H9 (cell line): ENCODE measurements at regions not wholly inside any gene's neighbourhood (a gene's known extent, or its start where the extent isn't known, plus 50 kb on each side); places are given as distances from the start of the nearest gene placed in this dataset.

Experiments
- DNase-seq: peaks from one replicate; pipeline ENCODE4 v3.0.0-alpha.2; 2017
- H2AFZ ChIP-seq: one replicate; pipeline ENCODE4 v1.6.1; 2013; ENCODE audit warnings: mild to moderate bottlenecking, low read length, control low read depth, moderate library complexity
- H2AK5ac ChIP-seq: 2 replicates; pipeline ENCODE4 v1.6.1; 2013; ENCODE audit warnings: low read length, control low read depth, mixed read lengths; ENCODE audit not compliant: insufficient read length
- H2BK120ac ChIP-seq: one replicate; pipeline ENCODE4 v1.6.1; 2013; ENCODE audit warnings: low read depth, mild to moderate bottlenecking, low read length, control low read depth, inconsistent platforms; ENCODE audit not compliant: poor library complexity, severe bottlenecking
- H2BK12ac ChIP-seq: 2 replicates; pipeline ENCODE4 v1.6.1; 2013; ENCODE audit warnings: low read length, control low read depth, mixed read lengths, low read depth; ENCODE audit not compliant: insufficient read length
- H2BK15ac ChIP-seq: 2 replicates; pipeline ENCODE4 v1.6.1; 2013; ENCODE audit warnings: low read depth, low read length, control low read depth
- H2BK20ac ChIP-seq: one replicate; pipeline ENCODE4 v1.6.1; 2013; ENCODE audit warnings: low read depth, mild to moderate bottlenecking, low read length, control low read depth, inconsistent platforms; ENCODE audit not compliant: poor library complexity, severe bottlenecking
- H2BK5ac ChIP-seq: 2 replicates; pipeline ENCODE4 v1.6.1; 2013; ENCODE audit warnings: low read length, control low read depth, mixed read lengths; ENCODE audit not compliant: insufficient read length
- H3K14ac ChIP-seq: 2 replicates; pipeline ENCODE4 v1.6.1; 2013; ENCODE audit warnings: low read length, control low read depth; ENCODE audit not compliant: insufficient read depth
- H3K18ac ChIP-seq: 2 replicates; pipeline ENCODE4 v1.6.1; 2013; ENCODE audit warnings: low read depth, mild to moderate bottlenecking, mixed read lengths, low read length, control low read depth; ENCODE audit not compliant: insufficient read length
- H3K23ac ChIP-seq: 2 replicates; pipeline ENCODE4 v1.6.1; 2013; ENCODE audit warnings: low read length, control low read depth, mixed read lengths, low read depth; ENCODE audit not compliant: insufficient read length
- H3K23me2 ChIP-seq: 2 replicates; pipeline ENCODE4 v1.6.1; 2013; ENCODE audit warnings: low read depth, mild to moderate bottlenecking, mixed read lengths, low read length, control low read depth; ENCODE audit not compliant: insufficient read length, poor library complexity, severe bottlenecking
- H3K27ac ChIP-seq: 2 replicates; pipeline ENCODE4 v1.5.1; 2013; ENCODE audit warnings: low read length, control low read depth, mixed read lengths, low read depth; ENCODE audit not compliant: insufficient read length
- H3K27me3 ChIP-seq: 2 replicates; pipeline ENCODE4 v1.6.1; 2013; ENCODE audit warnings: low read length, control low read depth, inconsistent platforms; ENCODE audit not compliant: insufficient read depth
- H3K4ac ChIP-seq: 2 replicates; pipeline ENCODE4 v1.6.1; 2013; ENCODE audit warnings: low read depth, mild to moderate bottlenecking, control low read depth, inconsistent platforms, low read length, moderate library complexity
- H3K4me1 ChIP-seq: 2 replicates; pipeline ENCODE4 v1.6.1; 2013; ENCODE audit warnings: low read length, control low read depth, inconsistent platforms; ENCODE audit not compliant: insufficient read depth
- H3K4me2 ChIP-seq: 2 replicates; pipeline ENCODE4 v1.6.1; 2013; ENCODE audit warnings: low read length, control low read depth, mixed read lengths; ENCODE audit not compliant: insufficient read length, insufficient read depth
- H3K56ac ChIP-seq: 2 replicates; pipeline ENCODE4 v1.6.1; 2013; ENCODE audit warnings: low read depth, mild to moderate bottlenecking, mixed read lengths, low read length, control low read depth; ENCODE audit not compliant: insufficient read length
- H3K79me1 ChIP-seq: 2 replicates; pipeline ENCODE4 v1.6.1; 2013; ENCODE audit warnings: low read depth, mild to moderate bottlenecking, moderate library complexity, low read length, control low read depth, inconsistent platforms; ENCODE audit not compliant: insufficient read depth, poor library complexity, severe bottlenecking
- H3K79me2 ChIP-seq: 2 replicates; pipeline ENCODE4 v1.6.1; 2013; ENCODE audit warnings: low read length, control low read depth, inconsistent platforms; ENCODE audit not compliant: insufficient read depth
- H3K9ac ChIP-seq: 2 replicates; pipeline ENCODE4 v1.6.1; 2013; ENCODE audit warnings: low read length, control low read depth, mixed read lengths; ENCODE audit not compliant: insufficient read length; ENCODE audit errors: extremely low read depth
- H3K9me3 ChIP-seq: one replicate; pipeline ENCODE4 v1.6.1; 2013; ENCODE audit warnings: low read depth, low read length, inconsistent platforms; ENCODE audit not compliant: control insufficient read depth
- H3T11ph ChIP-seq: one replicate; pipeline ENCODE4 v1.6.1; 2013; ENCODE audit warnings: mild to moderate bottlenecking, low read length, control low read depth, inconsistent platforms
- H4K20me1 ChIP-seq: one replicate; pipeline ENCODE4 v1.6.1; 2013; ENCODE audit not compliant: control insufficient read depth, insufficient read length, insufficient read depth
- H4K5ac ChIP-seq: 2 replicates; pipeline ENCODE4 v1.6.1; 2013; ENCODE audit warnings: low read depth, mild to moderate bottlenecking, mixed read lengths, low read length, control low read depth; ENCODE audit not compliant: insufficient read length
- H4K8ac ChIP-seq: replicated peaks from 2 replicates; pipeline ENCODE4 v1.6.1; 2013; ENCODE audit warnings: low read length, control low read depth, mixed read lengths, low read depth; ENCODE audit not compliant: insufficient read length
- H4K91ac ChIP-seq: 2 replicates; pipeline ENCODE4 v1.6.1; 2013; ENCODE audit warnings: low read depth, mild to moderate bottlenecking, moderate library complexity, mixed read lengths, low read length, control low read depth; ENCODE audit not compliant: insufficient read length
- H3K27ac Mint-ChIP-seq, 3 experiments: 2 replicates in 2 of 3; 3 replicates in 1 of 3; pipeline ENCODE4 v1.8.0; 2020 to 2021; ENCODE audit warnings: mixed read lengths in 3 of 3, mild to moderate bottlenecking in 1 of 3, moderate library complexity in 1 of 3
- H3K27me3 Mint-ChIP-seq: 2 replicates; pipeline ENCODE4 v1.8.0; 2021; ENCODE audit warnings: low read depth, mild to moderate bottlenecking, moderate library complexity, mixed read lengths
- H3K36me3 Mint-ChIP-seq, 3 experiments: 2 replicates in 2 of 3; 3 replicates in 1 of 3; pipeline ENCODE4 v1.8.0; 2020 to 2021; ENCODE audit warnings: low read depth in 3 of 3, mixed read lengths in 3 of 3; ENCODE audit not compliant: insufficient read depth in 1 of 3
- H3K4me1 Mint-ChIP-seq, 2 experiments: 2 replicates each; pipeline ENCODE4 v1.8.0; 2020; ENCODE audit warnings: mixed read lengths in 2 of 2
- H3K4me3 Mint-ChIP-seq, 2 experiments: 2 replicates in 1 of 2; 3 replicates in 1 of 2; pipeline ENCODE4 v1.8.0; 2020 to 2021; ENCODE audit warnings: mild to moderate bottlenecking in 2 of 2, mixed read lengths in 2 of 2, moderate library complexity in 1 of 2
- H3K9me3 Mint-ChIP-seq, 2 experiments: 2 replicates in 1 of 2; 3 replicates in 1 of 2; pipeline ENCODE4 v1.8.0; 2020; ENCODE audit warnings: mild to moderate bottlenecking in 2 of 2, mixed read lengths in 2 of 2, moderate library complexity in 1 of 2
- WGBS: extraction: QIAGEN DNeasy Blood & Tissue Kit; methylation state at CpG from one replicate; pipeline ENCODE4 v1.1.7; 2013; ENCODE audit warnings: missing lambda C conversion rate, low lambda C conversion rate, mixed read lengths; ENCODE audit not compliant: insufficient read length; ENCODE audit errors: extremely low coverage; 5-methylcytosine and 5-hydroxymethylcytosine counted together
- TF ChIP-seq, protein P1 (sequence below): fragments of 200-600 bp; sonication (generic); conservative IDR thresholded peaks from 3 replicates; pipeline ENCODE4 v1.8.0; 2021; ENCODE audit warnings: antibody characterized with exemption, mild to moderate bottlenecking

DNA sequence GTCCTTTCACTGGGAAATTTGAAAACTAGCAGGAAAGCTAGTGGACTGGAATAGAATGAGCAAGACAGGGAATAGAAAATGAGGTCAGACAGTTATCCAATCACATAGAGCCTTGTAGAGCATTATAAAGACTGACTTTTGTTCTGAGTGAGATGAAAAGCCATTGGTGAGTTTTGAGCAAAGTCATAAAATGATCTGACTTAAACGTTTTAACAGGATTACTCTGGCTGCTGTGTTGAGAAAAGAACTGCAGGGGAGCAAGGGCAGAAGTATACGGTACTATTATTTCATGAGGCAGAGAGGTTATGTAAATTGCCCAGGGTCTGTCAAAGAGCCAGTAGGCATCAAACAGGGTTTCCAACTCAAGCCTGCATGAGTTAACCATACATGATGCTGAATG, 393.4 kb downstream of the TFEC start:
- Histone ChIP-seq H2AFZ (no peak overlapping the region), H3K79me2 (no peaks in the 10 kb centered on the region), H3K27ac (no peak overlapping the region), H2AK5ac (no peak overlapping the region), H3K79me1 (no peaks in the 10 kb centered on the region), H3K18ac (no peak overlapping the region), H4K5ac (no peak overlapping the region), H3K4me2 (no peak overlapping the region), H3K4ac (no peak overlapping the region), H3K23ac (no peak overlapping the region), H3K27me3 (no peaks in the 10 kb centered on the region), H3K23me2 (no peaks in the 10 kb centered on the region), H3K9ac (no peak overlapping the region), H3K56ac (no peak overlapping the region), H3K9me3 (no peaks in the 10 kb centered on the region), H2BK12ac (no peak overlapping the region), H4K8ac (no peak overlapping the region), H3K4me1 (no peaks in the 10 kb centered on the region), H3T11ph (no peak overlapping the region), H4K20me1 (no peaks in the 10 kb centered on the region), H3K14ac (no peak overlapping the region), H2BK20ac (no peak overlapping the region), H4K91ac (no peak overlapping the region), H2BK15ac (no peak overlapping the region), H2BK5ac (no peak overlapping the region), H2BK120ac (no peak overlapping the region)
- Mint-ChIP-seq H3K4me1 (peaks cover 8% of the 10 kb centered on the region in 2 experiments), H3K36me3 (peaks cover 0 to 3% (median 0%) of the 10 kb centered on the region in 3 experiments; a peak in 1 of 7 replicates), H3K9me3 (peaks cover 3 to 5% of the 10 kb centered on the region in 2 experiments; a peak in 3 of 5 replicates), H3K4me3 (no peak overlapping the region), H3K27ac (no peak overlapping the region), H3K27me3 (no peaks in the 10 kb centered on the region)
- TF ChIP-seq, protein P1, sequence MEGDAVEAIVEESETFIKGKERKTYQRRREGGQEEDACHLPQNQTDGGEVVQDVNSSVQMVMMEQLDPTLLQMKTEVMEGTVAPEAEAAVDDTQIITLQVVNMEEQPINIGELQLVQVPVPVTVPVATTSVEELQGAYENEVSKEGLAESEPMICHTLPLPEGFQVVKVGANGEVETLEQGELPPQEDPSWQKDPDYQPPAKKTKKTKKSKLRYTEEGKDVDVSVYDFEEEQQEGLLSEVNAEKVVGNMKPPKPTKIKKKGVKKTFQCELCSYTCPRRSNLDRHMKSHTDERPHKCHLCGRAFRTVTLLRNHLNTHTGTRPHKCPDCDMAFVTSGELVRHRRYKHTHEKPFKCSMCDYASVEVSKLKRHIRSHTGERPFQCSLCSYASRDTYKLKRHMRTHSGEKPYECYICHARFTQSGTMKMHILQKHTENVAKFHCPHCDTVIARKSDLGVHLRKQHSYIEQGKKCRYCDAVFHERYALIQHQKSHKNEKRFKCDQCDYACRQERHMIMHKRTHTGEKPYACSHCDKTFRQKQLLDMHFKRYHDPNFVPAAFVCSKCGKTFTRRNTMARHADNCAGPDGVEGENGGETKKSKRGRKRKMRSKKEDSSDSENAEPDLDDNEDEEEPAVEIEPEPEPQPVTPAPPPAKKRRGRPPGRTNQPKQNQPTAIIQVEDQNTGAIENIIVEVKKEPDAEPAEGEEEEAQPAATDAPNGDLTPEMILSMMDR, result no peak
- no peak for DNase-seq
- no CpG with 5 or more reads among the region's 2 CpGs for WGBS
